ENCODE measurements at regions not wholly inside any gene's neighbourhood (a gene's known extent, or its start where the extent isn't known, plus 50 kb on each side); places are given as distances from the start of the nearest gene placed in this dataset.

- Histone ChIP-seq H3K27me3 (ENCODE audit: insufficient read depth, low read length) (no peaks in the 10 kb centered on the region), H2BK15ac (ENCODE audit: low read depth, low read length) (no peak overlapping the region), H3K4me1 (ENCODE audit: insufficient read depth, low read length) (no peaks in the 10 kb centered on the region), H3K27ac (ENCODE audit: insufficient read length, low read depth, low read length) (no peak overlapping the region), H4K20me1 (ENCODE audit: control insufficient read depth, insufficient read depth, insufficient read length) (no peaks in the 10 kb centered on the region), H3K14ac (ENCODE audit: insufficient read depth, low read length) (no peak overlapping the region), H3K9me3 (ENCODE audit: control insufficient read depth, low read depth, low read length) (no peaks in the 10 kb centered on the region), H4K8ac (replicated peaks; ENCODE audit: insufficient read length, low read depth, low read length) (no peak overlapping the region), H3K18ac (ENCODE audit: insufficient read length, low read depth, low read length) (no peak overlapping the region), H2AFZ (ENCODE audit: low read length) (no peak overlapping the region), H3K9ac (ENCODE audit: extremely low read depth, insufficient read length, low read length) (no peak overlapping the region), H3T11ph (ENCODE audit: low read length) (no peak overlapping the region), H2BK5ac (ENCODE audit: insufficient read length, low read length) (no peak overlapping the region), H3K4me2 (ENCODE audit: insufficient read depth, insufficient read length, low read length) (no peak overlapping the region), H2BK12ac (ENCODE audit: insufficient read length, low read depth, low read length) (no peak overlapping the region), H2BK20ac (ENCODE audit: low read depth, low read length, poor library complexity, severe bottlenecking) (no peak overlapping the region), H3K79me2 (ENCODE audit: insufficient read depth, low read length) (no peaks in the 10 kb centered on the region), H3K56ac (ENCODE audit: insufficient read length, low read depth, low read length) (no peak overlapping the region), H2BK120ac (ENCODE audit: low read depth, low read length, poor library complexity, severe bottlenecking) (no peak overlapping the region), H3K4ac (ENCODE audit: low read depth, low read length) (no peak overlapping the region), H2AK5ac (ENCODE audit: insufficient read length, low read length) (no peak overlapping the region), H3K23ac (ENCODE audit: insufficient read length, low read depth, low read length) (no peak overlapping the region), H3K79me1 (ENCODE audit: insufficient read depth, low read depth, low read length, poor library complexity, severe bottlenecking) (no peaks in the 10 kb centered on the region), H4K91ac (ENCODE audit: insufficient read length, low read depth, low read length) (no peak overlapping the region), H4K5ac (ENCODE audit: insufficient read length, low read depth, low read length) (no peak overlapping the region), H3K23me2 (ENCODE audit: insufficient read length, low read depth, low read length, poor library complexity, severe bottlenecking) (no peaks in the 10 kb centered on the region)
- H3K9me3 Mint-ChIP-seq, result no peaks in the 10 kb centered on the region
- H3K27me3 Mint-ChIP-seq (ENCODE audit: low read depth), result no peaks in the 10 kb centered on the region
- TF ChIP-seq, protein P1, sequence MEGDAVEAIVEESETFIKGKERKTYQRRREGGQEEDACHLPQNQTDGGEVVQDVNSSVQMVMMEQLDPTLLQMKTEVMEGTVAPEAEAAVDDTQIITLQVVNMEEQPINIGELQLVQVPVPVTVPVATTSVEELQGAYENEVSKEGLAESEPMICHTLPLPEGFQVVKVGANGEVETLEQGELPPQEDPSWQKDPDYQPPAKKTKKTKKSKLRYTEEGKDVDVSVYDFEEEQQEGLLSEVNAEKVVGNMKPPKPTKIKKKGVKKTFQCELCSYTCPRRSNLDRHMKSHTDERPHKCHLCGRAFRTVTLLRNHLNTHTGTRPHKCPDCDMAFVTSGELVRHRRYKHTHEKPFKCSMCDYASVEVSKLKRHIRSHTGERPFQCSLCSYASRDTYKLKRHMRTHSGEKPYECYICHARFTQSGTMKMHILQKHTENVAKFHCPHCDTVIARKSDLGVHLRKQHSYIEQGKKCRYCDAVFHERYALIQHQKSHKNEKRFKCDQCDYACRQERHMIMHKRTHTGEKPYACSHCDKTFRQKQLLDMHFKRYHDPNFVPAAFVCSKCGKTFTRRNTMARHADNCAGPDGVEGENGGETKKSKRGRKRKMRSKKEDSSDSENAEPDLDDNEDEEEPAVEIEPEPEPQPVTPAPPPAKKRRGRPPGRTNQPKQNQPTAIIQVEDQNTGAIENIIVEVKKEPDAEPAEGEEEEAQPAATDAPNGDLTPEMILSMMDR (conservative IDR thresholded peaks at IDR 0.05), result no peak
- H3K4me3 Mint-ChIP-seq, result no peak overlapping the region
- H3K4me1 Mint-ChIP-seq, result peaks cover 0 to 3% of the 10 kb centered on the region in 2 experiments; a peak in 1 of 4 replicates
- no peaks in the 10 kb centered on the region for H3K36me3 Mint-ChIP-seq (ENCODE audit: insufficient read depth in 1 of 3, low read depth in 3 of 3)
- no peak overlapping the region for H3K27ac Mint-ChIP-seq
- no CpG with 5 or more reads among the region's 1 CpG for WGBS (ENCODE audit: extremely low coverage, insufficient read length, low lambda C conversion rate)
- DNase-seq, result no peak
Observed at GRCh38 chr2:30039101-30039500, 107.7 kb upstream of the YPEL5 start.
